ENCODE measurements at regions not wholly inside any gene's neighbourhood (a gene's known extent, or its start where the extent isn't known, plus 50 kb on each side); places are given as distances from the start of the nearest gene placed in this dataset.

DNA sequence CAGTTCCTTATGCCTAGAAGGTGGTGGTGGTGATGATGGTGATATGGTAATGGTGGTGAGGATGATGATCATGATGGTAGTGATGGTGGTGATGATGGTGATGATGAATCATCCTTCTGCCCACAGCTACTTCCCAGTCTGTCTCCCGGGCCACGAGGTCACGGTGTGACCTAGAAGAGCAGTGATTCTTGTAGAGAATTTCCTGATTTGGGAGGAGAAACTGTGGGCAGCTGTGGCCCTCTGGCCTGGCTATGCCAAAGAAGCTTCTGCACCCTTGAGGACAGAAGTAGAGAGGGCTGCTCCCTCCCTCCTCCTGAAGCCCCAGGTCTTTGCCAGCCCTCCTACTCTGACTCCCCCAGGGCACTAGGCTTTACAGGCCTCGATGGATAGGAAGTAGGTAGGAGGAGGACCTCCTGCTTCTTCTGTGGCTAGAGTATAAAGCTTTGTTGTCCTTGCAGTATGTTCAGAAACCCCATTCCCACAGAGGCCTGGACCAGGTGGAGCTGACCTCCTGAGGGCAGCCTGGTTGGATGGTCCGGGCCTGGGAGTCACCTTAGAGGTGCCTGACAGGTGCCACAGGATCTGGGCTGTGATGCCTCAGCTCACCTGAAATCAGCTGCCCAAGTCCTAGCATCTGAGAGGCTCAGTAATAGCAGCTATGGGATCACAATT, 57.9 kb upstream of the EPAS1 start:
- no peak for DNase-seq

DNA sequence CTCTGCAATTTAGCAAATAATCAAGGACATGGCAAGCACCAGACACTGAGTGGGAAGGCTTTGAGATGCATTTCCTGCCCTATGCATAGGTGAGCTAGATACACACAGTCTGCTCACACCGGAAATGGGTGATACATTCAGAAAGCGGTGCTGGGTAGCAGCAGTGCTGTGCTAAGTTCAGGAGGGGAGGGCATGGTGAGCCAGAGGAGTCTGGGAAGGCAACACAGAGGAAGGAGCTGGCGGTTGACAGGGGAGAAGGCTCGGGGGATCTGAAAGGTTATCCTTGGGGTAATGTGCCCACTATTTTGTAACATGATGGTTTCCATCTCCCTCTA, 57.4 kb upstream of the EPAS1 start:
- no peak for DNase-seq

DNA sequence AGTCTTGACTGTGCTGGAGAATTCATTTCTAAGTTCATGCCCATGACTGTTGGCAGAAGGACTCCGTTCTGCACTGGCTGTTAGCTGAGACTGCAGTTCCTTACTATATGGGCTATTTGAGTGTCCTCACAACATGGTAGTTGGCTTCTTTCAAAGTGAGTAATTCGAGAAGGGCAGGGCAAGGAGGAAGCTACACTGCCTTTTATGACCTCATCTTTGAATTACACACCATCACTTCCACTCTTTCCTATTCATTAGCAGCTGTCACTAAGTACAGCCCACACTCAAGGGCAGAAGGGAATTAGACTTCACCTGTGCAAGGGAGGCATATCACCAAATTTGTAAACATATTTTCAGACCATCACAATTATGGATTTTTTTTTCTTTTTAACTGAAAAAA, 55.9 kb upstream of the EPAS1 start:
- peak; percentile 19 for DNase-seq

DNA sequence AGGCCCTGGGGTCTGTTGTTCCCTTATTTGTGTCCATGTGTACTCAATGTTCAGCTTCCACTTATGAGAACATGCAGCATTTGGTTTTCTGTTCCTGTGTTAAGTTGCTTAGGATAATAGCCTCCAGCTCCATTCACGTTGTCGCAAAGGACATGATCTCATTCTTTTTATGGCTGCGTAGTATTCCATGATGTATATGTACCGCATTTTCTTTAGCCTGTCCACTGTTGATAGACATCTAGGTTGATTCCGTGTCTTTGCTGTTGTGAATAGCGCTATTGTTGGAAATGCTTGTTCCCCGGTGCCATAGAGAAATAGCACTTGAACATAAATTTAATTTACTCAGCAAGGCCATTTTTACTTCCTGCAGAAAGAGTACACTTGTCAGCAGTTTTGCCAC, 51.3 kb upstream of the EPAS1 start:
- DNase-seq = no peak

DNA sequence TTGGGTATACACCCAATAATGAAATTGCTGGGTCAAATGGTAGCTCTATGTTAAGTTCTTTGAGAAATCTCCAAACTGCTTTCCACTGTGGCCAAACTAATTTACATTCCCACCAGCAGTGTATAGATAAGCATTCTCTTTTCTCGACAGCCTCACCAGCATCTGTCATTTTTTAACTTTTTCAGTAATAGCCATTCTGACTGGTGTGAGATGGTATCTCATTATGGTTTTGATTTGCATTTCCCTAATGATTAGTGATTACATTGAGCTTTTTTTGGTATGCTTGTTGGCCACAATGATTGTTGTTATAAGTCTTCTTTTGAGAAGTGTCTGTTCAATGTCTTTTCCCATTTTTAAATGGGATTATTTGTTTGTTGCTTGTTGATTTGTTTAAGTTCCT, 50.4 kb upstream of the EPAS1 start:
- no peak for DNase-seq

Measured in NCI-H1092 treated with DMSO at 0.1 percent for 48 hours (cell line).